Endothelial cell of umbilical vein (primary cell): ENCODE measurements at regions not wholly inside any gene's neighbourhood (a gene's known extent, or its start where the extent isn't known, plus 50 kb on each side); places are given as distances from the start of the nearest gene placed in this dataset.

Experiments used
- BruUV-seq: library from RNA; stranded (reverse); fragments of 400-500 nt; replicated peaks from 2 replicates; lab custom pipeline; 2021; lab: Mats Ljungman, UMichigan
- CTCF ChIA-PET: fragments of 300-600, 350-600 bp; sonication (Branson Sonifier 250); formaldehyde crosslinking; loops from one replicate; lab custom pipeline; 2021; ENCODE audit warnings: antibody characterized with exemption, inconsistent platforms; lab: Charles Lee
- POLR2A ChIA-PET: fragments of 300-600, 350-600 bp; sonication (Branson Sonifier 250); formaldehyde crosslinking; loops from one replicate; lab custom pipeline; 2021; ENCODE audit warnings: antibody characterized with exemption, inconsistent platforms; lab: Charles Lee
- DNase-seq: peaks from one replicate; pipeline ENCODE4 v3.0.0-alpha.2; 2011; ENCODE audit warnings: low read depth, low spot score
- FAIRE-seq: peaks from 2 replicates; lab custom pipeline; 2011; peaks lifted over from hg19 to GRCh38; lab: Jason Lieb, UNC
- H2AFZ ChIP-seq: 2 replicates; pipeline ENCODE4 v1.6.0; 2012; ENCODE audit warnings: low read depth, low read length, control low read depth, inconsistent platforms
- H3K27ac ChIP-seq: 2 replicates; pipeline ENCODE4 v1.5.1; 2011; ENCODE audit warnings: low read depth, mild to moderate bottlenecking, control low read depth, low read length, moderate library complexity; ENCODE audit not compliant: insufficient read depth
- H3K27me3 ChIP-seq, 2 experiments: 2 replicates each; pipeline versions ENCODE4 v1.6.0 to v1.6.1; 2011; ENCODE audit warnings: low read length in 2 of 2, mixed read lengths in 1 of 2; ENCODE audit not compliant: control insufficient read depth in 2 of 2, insufficient read depth in 2 of 2
- H3K36me3 ChIP-seq, 2 experiments: 2 replicates in 1 of 2; 3 replicates in 1 of 2; pipeline ENCODE4 v1.5.1; 2011; ENCODE audit warnings: low read length in 2 of 2, mild to moderate bottlenecking in 1 of 2, moderate library complexity in 1 of 2; ENCODE audit not compliant: control insufficient read depth in 2 of 2, insufficient read depth in 2 of 2; ENCODE audit errors: extremely low read depth in 1 of 2
- H3K4me1 ChIP-seq: 3 replicates; pipeline ENCODE4 v1.5.1; 2011; ENCODE audit warnings: mild to moderate bottlenecking, low read length; ENCODE audit not compliant: control insufficient read depth, insufficient read depth; ENCODE audit errors: extremely low read depth
- H3K4me2 ChIP-seq: 2 replicates; pipeline ENCODE4 v1.6.1; 2011; ENCODE audit warnings: low read length, control low read depth, mixed read lengths; ENCODE audit not compliant: insufficient read depth
- H3K4me3 ChIP-seq, 3 experiments: fragments of 200-600 bp in 1 of 3; sonication (generic), shearing (Covaris generic) in 1 of 3; replicated peaks in 1 of 3; 2 replicates each; pipeline ENCODE4 v1.5.1; 2011 to 2016; ENCODE audit warnings: control low read depth in 3 of 3, low read length in 3 of 3, mild to moderate bottlenecking in 2 of 3, inconsistent platforms in 1 of 3, low read depth in 1 of 3, moderate library complexity in 1 of 3; ENCODE audit not compliant: insufficient read depth in 1 of 3
- H3K79me2 ChIP-seq: 2 replicates; pipeline ENCODE4 v1.6.0; 2012; ENCODE audit warnings: low read length, inconsistent platforms; ENCODE audit not compliant: control insufficient read depth, insufficient read depth
- H3K9ac ChIP-seq: replicated peaks from 2 replicates; pipeline ENCODE3; 2011; ENCODE audit warnings: low read length, control low read depth; ENCODE audit not compliant: insufficient read depth; ENCODE audit errors: extremely low read depth
- H3K9me1 ChIP-seq: replicated peaks from 3 replicates; pipeline ENCODE4 v1.6.0; 2011; ENCODE audit warnings: mild to moderate bottlenecking, low read length; ENCODE audit not compliant: control insufficient read depth, insufficient read depth; ENCODE audit errors: extremely low read depth
- H3K9me3 ChIP-seq: replicated peaks from 2 replicates; pipeline ENCODE4 v1.5.1; 2012; ENCODE audit warnings: low read length, inconsistent platforms; ENCODE audit not compliant: control insufficient read depth, insufficient read depth
- H4K20me1 ChIP-seq: replicated peaks from 2 replicates; pipeline ENCODE3; 2011; ENCODE audit warnings: mild to moderate bottlenecking, low read length; ENCODE audit not compliant: control insufficient read depth, insufficient read depth; ENCODE audit errors: extremely low read depth
- FOS ChIP-seq: IDR thresholded peaks from 2 replicates; pipeline ENCODE4 v1.6.1; 2011; ENCODE audit warnings: mild to moderate bottlenecking, low read length, moderate library complexity, borderline replicate concordance; ENCODE audit not compliant: insufficient read depth
- GATA2 ChIP-seq: IDR thresholded peaks from 2 replicates; pipeline ENCODE4 v1.7.0; 2011; ENCODE audit warnings: low read depth, mild to moderate bottlenecking, moderate library complexity, mixed read lengths, low read length; ENCODE audit not compliant: insufficient read length, insufficient read depth
- JUN ChIP-seq: IDR thresholded peaks from 2 replicates; pipeline ENCODE4 v1.6.1; 2011; ENCODE audit warnings: borderline replicate concordance, low read depth; ENCODE audit not compliant: insufficient read length, insufficient read depth
- MYC ChIP-seq: IDR thresholded peaks from one replicate; pipeline ENCODE4 v1.6.1; 2011; ENCODE audit warnings: mild to moderate bottlenecking, low read depth, low read length
- POLR2A ChIP-seq: IDR thresholded peaks from 2 replicates; pipeline ENCODE4 v1.6.1; 2012; ENCODE audit warnings: low read depth, mild to moderate bottlenecking, control low read depth, low read length
- POLR2AphosphoS5 ChIP-seq: IDR thresholded peaks from 2 replicates; pipeline ENCODE4 v1.6.1; 2012; ENCODE audit warnings: low read depth, mild to moderate bottlenecking, control low read depth, low read length, moderate library complexity; ENCODE audit not compliant: insufficient read depth
- dilution Hi-C: fragments of 300-500 bp; cut with MboI; formaldehyde crosslinking; loops from one replicate; pipeline ENCODE4 v1.15.0; 2019; ENCODE audit warnings: low sequenced_read_pairs; ENCODE audit not compliant: extremely low pct_ligation_motif_present
- intact Hi-C: fragments of 100-400 bp; cut with micrococcal nuclease; formaldehyde crosslinking; loops from one replicate; pipeline ENCODE4 v1.10.0; 2022
- TF ChIP-seq, protein P1 (sequence below): IDR thresholded peaks from 2 replicates; pipeline ENCODE4 v1.6.1; 2011; ENCODE audit not compliant: insufficient read depth, insufficient read length

DNA sequence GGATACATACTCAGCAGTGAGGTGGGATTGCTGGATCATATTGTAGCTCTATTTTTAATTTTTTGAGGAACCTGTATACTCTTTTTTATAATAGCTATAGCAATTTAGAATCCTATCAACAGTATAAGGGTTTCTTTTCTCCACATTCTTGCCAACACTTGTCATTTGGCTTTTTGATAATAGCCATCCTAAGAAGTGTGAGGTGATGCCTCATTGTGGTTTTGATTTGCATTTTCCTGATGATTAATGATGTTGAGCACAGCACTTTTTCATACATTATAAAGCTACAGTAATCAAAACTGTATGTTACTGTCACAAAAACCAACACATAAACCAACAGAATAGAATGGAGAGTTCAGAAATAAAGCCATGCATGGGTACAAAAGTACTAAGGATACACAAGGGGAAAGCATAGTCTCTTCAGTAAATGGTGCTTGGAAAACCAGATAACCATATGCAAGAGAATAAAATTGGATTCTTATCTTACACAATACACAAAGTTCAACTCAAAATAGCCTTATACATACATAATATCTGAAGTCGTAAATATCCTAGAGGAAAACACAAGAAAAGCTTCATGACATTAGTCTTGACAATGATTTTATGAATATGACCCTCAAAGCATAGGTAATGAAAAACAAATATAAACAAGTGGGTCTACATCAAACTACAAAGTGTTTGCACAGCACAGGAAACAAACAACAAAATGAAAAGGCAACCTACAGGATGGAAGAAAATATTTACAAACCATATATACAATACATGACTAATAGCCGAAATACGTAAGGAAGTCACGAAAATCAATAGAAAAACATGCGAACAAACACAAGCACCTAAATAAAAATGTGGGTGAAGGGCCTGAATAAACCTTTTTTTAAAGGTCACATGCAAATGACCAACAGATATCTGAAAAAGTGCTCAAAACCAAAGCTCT is 287.8 kb upstream of the DAB2 start:
- Histone ChIP-seq H3K27ac (no peak overlapping the region), H3K9me1 (no peaks in the 10 kb centered on the region), H3K79me2 (no peaks in the 10 kb centered on the region), H3K9ac (no peak overlapping the region), H3K4me3 (no peak overlapping the region), H4K20me1 (no peaks in the 10 kb centered on the region), H3K9me3 (no peaks in the 10 kb centered on the region), H3K4me2 (no peak overlapping the region), H3K27me3 (no peaks in the 10 kb centered on the region), H2AFZ (no peak overlapping the region), H3K36me3 (no peaks in the 10 kb centered on the region), H3K4me1 (no peaks in the 10 kb centered on the region)
- dilution Hi-C loops (no loop called here), intact Hi-C loops (loop anchor here (5.0 to 10.0 kb wide), 2 partner anchors 130 to 702 kb away; no protein-coding TSS in a partner anchor)
- ChIA-PET POLR2A (no interaction called here), CTCF (interaction anchor here (1.1 to 5.7 kb wide), 10 partner anchors 10 to 1026 kb away, joined by 3 to 72 read pairs (median 5); no protein-coding TSS in a partner anchor)
- FAIRE-seq (no peak), DNase-seq (no peak)
- TF ChIP-seq POLR2A (no peak), FOS (no peak), MYC (no peak), GATA2 (no peak), JUN (no peak), POLR2AphosphoS5 (no peak)
- TF ChIP-seq, protein P1, sequence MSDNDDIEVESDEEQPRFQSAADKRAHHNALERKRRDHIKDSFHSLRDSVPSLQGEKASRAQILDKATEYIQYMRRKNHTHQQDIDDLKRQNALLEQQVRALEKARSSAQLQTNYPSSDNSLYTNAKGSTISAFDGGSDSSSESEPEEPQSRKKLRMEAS: no peak
- no TSS peak for BruUV-seq
